ENCODE measurements at regions not wholly inside any gene's neighbourhood (a gene's known extent, or its start where the extent isn't known, plus 50 kb on each side); places are given as distances from the start of the nearest gene placed in this dataset.

GRCh38 chrX:5417381-5417780, 811.3 kb downstream of the NLGN4X start (continued):
- TF ChIP-seq STAG1 (CRISPR knock-in tag; IDR thresholded peaks at IDR 0.05; ENCODE audit: borderline replicate concordance) (no peak), REST (IDR thresholded peaks at IDR 0.05; ENCODE audit: borderline replicate concordance) (no peak), REST (CRISPR knock-in tag; IDR thresholded peaks at IDR 0.05; ENCODE audit: low read depth) (no peak), MNT (conservative IDR thresholded peaks at IDR 0.05) (no peak), THRA (IDR thresholded peaks at IDR 0.05) (no peak), ZNF280A (IDR thresholded peaks at IDR 0.05; ENCODE audit: low read depth, partially characterized antibody) (no peak), SP2 (IDR thresholded peaks at IDR 0.05; ENCODE audit: extremely low read depth, low read depth, low read length, poor library complexity, severe bottlenecking) (no peak)
